ENCODE measurements at regions not wholly inside any gene's neighbourhood (a gene's known extent, or its start where the extent isn't known, plus 50 kb on each side); places are given as distances from the start of the nearest gene placed in this dataset.

- intact Hi-C loops (cut with micrococcal nuclease; ENCODE audit: unreplicated experiment), result no loop called here
- DNase-seq (ENCODE audit: low spot score), result no peak
- no TSS peak for BruUV-seq (replicated peaks)
- POLR2A ChIA-PET (ENCODE audit: low non-redundant PET), result no interaction called here
- Histone ChIP-seq H3K4me1 (ENCODE audit: insufficient read depth, low read length, poor library complexity, severe bottlenecking) (no peaks in the 10 kb centered on the region), H3K4me3 (ENCODE audit: low read depth, low read length, poor library complexity, severe bottlenecking) (no peak overlapping the region), H3K9me3 (ENCODE audit: low read depth, low read length, poor library complexity, severe bottlenecking) (no peaks in the 10 kb centered on the region), H3K27ac (ENCODE audit: low read depth, low read length, poor library complexity, severe bottlenecking) (no peak overlapping the region), H3K36me3 (ENCODE audit: insufficient read depth, low read length, poor library complexity, severe bottlenecking) (no peaks in the 10 kb centered on the region), H3K27me3 (replicated peaks; ENCODE audit: insufficient read depth, low read depth, low read length, poor library complexity) (peaks cover 19% of the 10 kb centered on the region)
- CTCF ChIA-PET, result no interaction called here
- TF ChIP-seq EZH2 (IDR thresholded peaks at IDR 0.05; ENCODE audit: borderline replicate concordance, low read depth, low read length, poor library complexity, severe bottlenecking), result no peak
- TF ChIP-seq CTCF (conservative IDR thresholded peaks at IDR 0.05; ENCODE audit: low read depth, low read length), result no peak
These were observed 149.1 kb upstream of the MGAT5 start for GRCh38 chr2:134104754-134105153.

- H3K36me3 ChIP-seq (ENCODE audit: insufficient read depth, low read length, poor library complexity, severe bottlenecking), result no peaks in the 10 kb centered on the region
- ChIA-PET POLR2A (ENCODE audit: low non-redundant PET) (no interaction called here), CTCF (no interaction called here)
- H3K4me1 ChIP-seq (ENCODE audit: insufficient read depth, low read length, poor library complexity, severe bottlenecking), result no peaks in the 10 kb centered on the region
- DNase-seq (ENCODE audit: low spot score), result no peak
- intact Hi-C loops (cut with micrococcal nuclease; ENCODE audit: unreplicated experiment), result no loop called here
- H3K27me3 ChIP-seq (replicated peaks; ENCODE audit: insufficient read depth, low read depth, low read length, poor library complexity), result peaks cover 9% of the 10 kb centered on the region
- peaks cover 6% of the 10 kb centered on the region for H3K9me3 ChIP-seq (ENCODE audit: low read depth, low read length, poor library complexity, severe bottlenecking)
- TF ChIP-seq EZH2 (IDR thresholded peaks at IDR 0.05; ENCODE audit: borderline replicate concordance, low read depth, low read length, poor library complexity, severe bottlenecking) (no peak), CTCF (conservative IDR thresholded peaks at IDR 0.05; ENCODE audit: low read depth, low read length) (no peak)
- no peak overlapping the region for H3K4me3 ChIP-seq (ENCODE audit: low read depth, low read length, poor library complexity, severe bottlenecking)
- no TSS peak for BruUV-seq (replicated peaks)
- H3K27ac ChIP-seq (ENCODE audit: low read depth, low read length, poor library complexity, severe bottlenecking), result no peak overlapping the region
These were observed 146.5 kb upstream of the MGAT5 start for GRCh38 chr2:134107402-134107801.

- no peak for DNase-seq (ENCODE audit: low spot score)
- H3K27ac ChIP-seq (ENCODE audit: low read depth, low read length, poor library complexity, severe bottlenecking), result no peak overlapping the region
- no peak for TF ChIP-seq CTCF (conservative IDR thresholded peaks at IDR 0.05; ENCODE audit: low read depth, low read length)
- TF ChIP-seq EZH2 (IDR thresholded peaks at IDR 0.05; ENCODE audit: borderline replicate concordance, low read depth, low read length, poor library complexity, severe bottlenecking), result no peak
- H3K9me3 ChIP-seq (ENCODE audit: low read depth, low read length, poor library complexity, severe bottlenecking), result peaks cover 6% of the 10 kb centered on the region
- H3K27me3 ChIP-seq (replicated peaks; ENCODE audit: insufficient read depth, low read depth, low read length, poor library complexity), result peaks cover 4% of the 10 kb centered on the region
- no peaks in the 10 kb centered on the region for H3K36me3 ChIP-seq (ENCODE audit: insufficient read depth, low read length, poor library complexity, severe bottlenecking)
- H3K4me3 ChIP-seq (ENCODE audit: low read depth, low read length, poor library complexity, severe bottlenecking), result no peak overlapping the region
- POLR2A ChIA-PET (ENCODE audit: low non-redundant PET), result interaction anchor here (0.6 kb wide), 1 partner anchor 1751 kb away, joined by 3 read pairs; no protein-coding TSS in a partner anchor
- H3K4me1 ChIP-seq (ENCODE audit: insufficient read depth, low read length, poor library complexity, severe bottlenecking), result no peaks in the 10 kb centered on the region
- intact Hi-C loops (cut with micrococcal nuclease; ENCODE audit: unreplicated experiment), result no loop called here
- BruUV-seq (replicated peaks), result no TSS peak
- CTCF ChIA-PET, result no interaction called here
These were observed 145.8 kb upstream of the MGAT5 start for GRCh38 chr2:134108113-134108512.

All from A673 (cell line).